Right lobe of liver (tissue), 6 donors: ENCODE measurements at regions not wholly inside any gene's neighbourhood (a gene's known extent, or its start where the extent isn't known, plus 50 kb on each side); places are given as distances from the start of the nearest gene placed in this dataset.

Source experiments
- ATAC-seq, 4 donors: fragments of 200-7000 bp; cut with Tn5 transposase; one replicate each; pipeline ENCODE4 v1.9.1; 2020; ENCODE audit warnings: mild to moderate bottlenecking in 4 of 4, moderate library complexity in 4 of 4
- DNase-seq, 3 donors: peaks; one replicate each; pipeline ENCODE4 v3.0.0-alpha.2; 2020
- H3K27ac ChIP-seq, 3 donors: fragments of 200-600 bp; one replicate each; pipeline ENCODE4 v1.8.0; 2022
- H3K27me3 ChIP-seq, 2 donors: fragments of 200-600 bp; one replicate each; pipeline ENCODE4 v1.8.0; 2022
- H3K36me3 ChIP-seq, 4 donors: fragments of 200-600 bp; sonication (generic) in 1 of 4; one replicate each; pipeline versions ENCODE4 v1.5.1 to v1.8.0; 2017 to 2022; ENCODE audit warnings: control low read depth in 1 of 4
- H3K4me1 ChIP-seq, 4 donors: fragments of 200-600 bp; sonication (generic) in 1 of 4; one replicate each; pipeline versions ENCODE4 v1.5.1 to v1.8.0; 2017 to 2022; ENCODE audit warnings: control low read depth in 1 of 4
- H3K4me3 ChIP-seq, 3 donors: fragments of 200-600 bp; one replicate each; pipeline ENCODE4 v1.8.0; 2022
- H3K9me3 ChIP-seq, 4 donors: fragments of 200-600 bp; sonication (generic) in 1 of 4; one replicate each; pipeline versions ENCODE4 v1.5.1 to v1.8.0; 2017 to 2022; ENCODE audit warnings: control low read depth in 1 of 4
- POLR2A ChIP-seq: fragments of 450-650 bp; IDR thresholded peaks from one replicate; pipeline ENCODE4 v1.6.1; 2017; ENCODE audit warnings: antibody characterized with exemption, mild to moderate bottlenecking
- WGBS: methylation state at CpG from one replicate; pipeline ENCODE4 v1.1.6; 2018; ENCODE audit warnings: low coverage, low lambda C conversion rate; ENCODE audit not compliant: insufficient coverage; ENCODE audit errors: missing lambda C conversion rate; 5-methylcytosine and 5-hydroxymethylcytosine counted together
- intact Hi-C, 2 donors: fragments of 100-400 bp; cut with DNase I; formaldehyde crosslinking; loops; one replicate each; pipeline versions ENCODE4 v1.11.2 to v1.14.1; 2022
- TF ChIP-seq, protein P1 (sequence below), 4 donors: fragments of 200-600 bp in 3 of 4; fragments of 450-650 bp in 1 of 4; IDR thresholded peaks; one replicate each; pipeline versions ENCODE4 v1.5.1 to v1.8.0; 2016 to 2022; ENCODE audit warnings: antibody characterized with exemption in 4 of 4, mild to moderate bottlenecking in 2 of 4
- donor health status: DM: no; HTN: yes; CAD: no.
- donor health status: DM: no; HTN: no; CAD: no.
- donor health status: DM: no; HTN: no; CAD: no.
- donor health status: DM: no; HTN: yes; CAD: no.
- donor health status: DM: no; HTN: yes; CAD: no.

DNA sequence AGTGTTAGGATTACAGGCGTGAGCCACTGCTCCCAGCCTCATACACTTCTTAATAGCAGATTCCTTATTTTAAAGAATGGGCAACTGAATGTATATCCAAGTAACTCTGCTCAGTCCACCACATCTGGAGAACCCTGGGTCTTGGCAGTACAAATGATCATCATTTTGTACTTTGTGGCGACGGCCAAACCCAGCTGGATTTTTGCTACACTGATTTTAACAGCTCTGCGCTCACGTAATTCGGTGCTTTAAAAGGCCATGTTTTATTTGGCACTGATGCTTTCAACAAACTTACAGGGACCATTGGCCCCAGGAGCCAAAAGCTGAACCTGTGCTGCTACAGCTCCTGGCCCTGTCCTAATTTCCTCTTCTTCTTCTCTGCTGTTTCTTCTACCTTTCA lies 60.8 kb upstream of the PDE3B start:
- 37% methylated on average over 6 of the region's 6 CpGs for WGBS
- intact Hi-C loops = no loop called here
- TF ChIP-seq, protein P1, sequence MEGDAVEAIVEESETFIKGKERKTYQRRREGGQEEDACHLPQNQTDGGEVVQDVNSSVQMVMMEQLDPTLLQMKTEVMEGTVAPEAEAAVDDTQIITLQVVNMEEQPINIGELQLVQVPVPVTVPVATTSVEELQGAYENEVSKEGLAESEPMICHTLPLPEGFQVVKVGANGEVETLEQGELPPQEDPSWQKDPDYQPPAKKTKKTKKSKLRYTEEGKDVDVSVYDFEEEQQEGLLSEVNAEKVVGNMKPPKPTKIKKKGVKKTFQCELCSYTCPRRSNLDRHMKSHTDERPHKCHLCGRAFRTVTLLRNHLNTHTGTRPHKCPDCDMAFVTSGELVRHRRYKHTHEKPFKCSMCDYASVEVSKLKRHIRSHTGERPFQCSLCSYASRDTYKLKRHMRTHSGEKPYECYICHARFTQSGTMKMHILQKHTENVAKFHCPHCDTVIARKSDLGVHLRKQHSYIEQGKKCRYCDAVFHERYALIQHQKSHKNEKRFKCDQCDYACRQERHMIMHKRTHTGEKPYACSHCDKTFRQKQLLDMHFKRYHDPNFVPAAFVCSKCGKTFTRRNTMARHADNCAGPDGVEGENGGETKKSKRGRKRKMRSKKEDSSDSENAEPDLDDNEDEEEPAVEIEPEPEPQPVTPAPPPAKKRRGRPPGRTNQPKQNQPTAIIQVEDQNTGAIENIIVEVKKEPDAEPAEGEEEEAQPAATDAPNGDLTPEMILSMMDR (IDR thresholded peaks at IDR 0.05) = no peak
- TF ChIP-seq POLR2A = no peak
- Histone ChIP-seq H3K4me3 (no peak overlapping the region), H3K9me3 (no peaks in the 10 kb centered on the region), H3K27ac (peak overlapping the region; percentile 56 to 96 (median 78)), H3K27me3 (no peaks in the 10 kb centered on the region), H3K36me3 (no peaks in the 10 kb centered on the region), H3K4me1 (peaks cover 0 to 51% (median 17%) of the 10 kb centered on the region in 4 donors)
- ATAC-seq (peak; percentile 53 to 76 (median 68)), DNase-seq (peak; percentile 31 to 84 (median 69))

- H3K36me3 ChIP-seq = no peaks in the 10 kb centered on the region
- no peak overlapping the region for H3K4me3 ChIP-seq
- DNase-seq (peak; percentile 28 to 82 (median 72)), ATAC-seq (peak; percentile 77 to 88 (median 82))
- H3K27me3 ChIP-seq = no peaks in the 10 kb centered on the region
- 20% methylated on average over 8 of the region's 8 CpGs for WGBS
- peaks cover 0 to 46% (median 14%) of the 10 kb centered on the region in 4 donors for H3K4me1 ChIP-seq
- peak overlapping the region; percentile 56 to 96 (median 78) for H3K27ac ChIP-seq
- no peaks in the 10 kb centered on the region for H3K9me3 ChIP-seq
- intact Hi-C loops = no loop called here
- TF ChIP-seq POLR2A = peak; percentile 58
- TF ChIP-seq, protein P1 (IDR thresholded peaks at IDR 0.05) = no peak
Observed at GRCh38 chr11:14583252-14584034, 60.2 kb upstream of the PDE3B start.

DNA sequence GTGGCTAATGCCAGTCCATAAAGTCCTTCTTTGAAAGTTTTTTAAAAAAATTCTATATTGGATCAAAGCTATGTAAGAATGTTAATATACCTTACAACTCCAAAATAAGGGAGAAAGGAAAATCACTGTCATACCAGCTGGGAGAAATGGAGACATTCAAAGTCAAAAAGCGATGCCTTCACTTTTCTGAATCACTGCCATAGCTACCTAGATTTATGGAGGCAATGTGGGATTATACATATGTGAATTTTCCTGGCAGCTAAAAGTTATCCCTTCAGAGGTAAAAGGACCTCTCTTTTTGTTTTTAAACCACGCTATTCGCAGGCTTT lies 59.6 kb upstream of the PDE3B start:
- Histone ChIP-seq H3K36me3 (no peaks in the 10 kb centered on the region), H3K4me1 (peaks cover 0 to 41% (median 10%) of the 10 kb centered on the region in 4 donors), H3K4me3 (no peak overlapping the region), H3K9me3 (no peaks in the 10 kb centered on the region), H3K27me3 (no peaks in the 10 kb centered on the region), H3K27ac (peak overlapping the region; percentile 56 to 96 (median 78))
- TF ChIP-seq, protein P1 (IDR thresholded peaks at IDR 0.05) = no peak
- no peak for TF ChIP-seq POLR2A
- intact Hi-C loops = no loop called here
- 86% methylated on average over 3 of the region's 3 CpGs for WGBS
- no peak for DNase-seq
- ATAC-seq = no peak

GRCh38 chr11:14584595-14584994 lies 59.0 kb upstream of the PDE3B start:
- no peaks in the 10 kb centered on the region for H3K36me3 ChIP-seq
- WGBS = 21% methylated on average over 2 of the region's 2 CpGs
- H3K4me3 ChIP-seq = no peak overlapping the region
- TF ChIP-seq POLR2A = peak; percentile 43
- TF ChIP-seq, protein P1 (IDR thresholded peaks at IDR 0.05) = no peak
- DNase-seq (peak in 1 of 3 donors; percentile 81), ATAC-seq (peak; percentile 56 to 77 (median 75))
- peak overlapping the region; percentile 56 to 96 (median 78) for H3K27ac ChIP-seq
- intact Hi-C loops = no loop called here
- peaks cover 0 to 39% (median 10%) of the 10 kb centered on the region in 4 donors for H3K4me1 ChIP-seq
- no peaks in the 10 kb centered on the region for H3K9me3 ChIP-seq
- no peaks in the 10 kb centered on the region for H3K27me3 ChIP-seq
